Cardiac fibroblast (primary cell): ENCODE measurements at regions not wholly inside any gene's neighbourhood (a gene's known extent, or its start where the extent isn't known, plus 50 kb on each side); places are given as distances from the start of the nearest gene placed in this dataset.

Experiments
- DNase-seq, 2 donors: peaks; one replicate each; pipeline versions ENCODE4 v3.0.0 to v3.0.0-alpha.2; 2010; ENCODE audit warnings: low read depth in 2 of 2
- H3K4me3 ChIP-seq, 2 donors: replicated peaks in 1 of 2; 1 replicate in 1 of 2; 2 replicates in 1 of 2; pipeline ENCODE4 v1.5.1; 2011; ENCODE audit warnings: low read depth in 2 of 2, low read length in 2 of 2, mild to moderate bottlenecking in 2 of 2, moderate library complexity in 1 of 2
- CTCF ChIP-seq: IDR thresholded peaks from one replicate; pipeline ENCODE4 v1.5.1; 2011; ENCODE audit warnings: low read depth, mild to moderate bottlenecking, low read length, inconsistent platforms

DNA sequence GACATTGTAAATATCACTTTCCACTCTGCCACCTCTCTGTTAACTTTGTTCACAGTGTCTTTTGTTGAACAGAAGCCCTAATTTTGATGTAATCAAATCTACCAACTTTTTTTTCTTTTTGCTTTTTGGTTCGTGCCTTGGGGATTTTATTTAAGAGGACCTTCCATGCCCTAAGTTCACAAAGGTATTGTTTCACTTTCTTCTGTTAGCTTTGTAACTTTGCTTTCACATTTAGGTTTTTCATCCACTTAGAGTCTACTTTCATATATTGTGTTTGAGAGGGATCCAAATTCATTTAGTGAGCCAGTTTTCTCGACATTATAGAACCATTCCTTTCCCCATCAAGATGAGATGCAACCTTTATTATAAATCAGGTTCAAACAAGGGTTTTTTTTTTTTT, 275.7 kb upstream of the CRY1 start:
- TF ChIP-seq CTCF = no peak
- no peak for DNase-seq
- no peak overlapping the region for H3K4me3 ChIP-seq

GRCh38 chr12:107369679-107370078, 276.3 kb upstream of the CRY1 start:
- H3K4me3 ChIP-seq = no peak overlapping the region
- no peak for TF ChIP-seq CTCF
- DNase-seq = no peak

GRCh38 chr12:107372229-107372658, 278.9 kb upstream of the CRY1 start:
- H3K4me3 ChIP-seq = no peak overlapping the region
- DNase-seq = peak; percentile 43 to 85
- TF ChIP-seq CTCF = peak; percentile 5

- TF ChIP-seq CTCF = no peak
- no peak for DNase-seq
- H3K4me3 ChIP-seq = no peak overlapping the region
Observed at GRCh38 chr12:107373238-107373809, 280.0 kb upstream of the CRY1 start.

DNA sequence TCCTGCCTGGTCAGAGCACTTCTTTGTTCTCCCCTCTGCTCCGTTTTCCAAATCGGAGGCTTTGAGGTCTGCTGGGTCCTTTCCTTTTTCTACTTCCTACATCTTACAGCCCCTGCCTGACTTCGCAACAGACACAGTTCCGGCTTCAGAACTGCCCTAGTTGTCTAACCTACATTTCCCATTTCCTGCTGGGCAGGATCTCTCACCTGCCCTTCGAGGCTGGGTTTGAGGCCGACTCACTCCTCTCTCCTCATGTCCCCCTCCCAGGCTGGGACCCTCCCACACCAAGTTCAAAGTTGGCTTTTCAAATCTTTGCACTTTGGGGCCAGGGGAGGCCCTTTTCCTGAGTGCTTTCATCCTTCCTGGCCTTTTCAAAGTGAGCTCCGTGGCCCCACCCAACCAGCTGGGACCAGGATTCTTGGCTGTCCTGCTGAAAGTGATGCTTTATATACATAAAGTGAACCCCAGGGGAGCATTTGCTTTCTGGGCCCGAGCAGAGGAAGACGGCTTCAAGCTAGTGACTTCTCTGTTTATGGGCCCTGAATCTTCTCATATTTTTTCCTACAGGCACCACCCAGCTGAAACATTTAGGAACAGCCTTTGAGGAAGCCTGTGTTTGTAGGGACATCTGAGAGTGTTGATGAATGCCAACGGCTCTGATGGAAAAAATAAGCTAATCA, 281.0 kb upstream of the CRY1 start:
- H3K4me3 ChIP-seq = no peak overlapping the region
- no peak for TF ChIP-seq CTCF
- DNase-seq = no peak

- TF ChIP-seq CTCF = no peak
- H3K4me3 ChIP-seq = no peak overlapping the region
- DNase-seq = no peak
Observed at GRCh38 chr12:107375231-107375630, 281.9 kb upstream of the CRY1 start.
